ENCODE measurements at regions not wholly inside any gene's neighbourhood (a gene's known extent, or its start where the extent isn't known, plus 50 kb on each side); places are given as distances from the start of the nearest gene placed in this dataset.

- ChIA-PET RAD21 (ENCODE audit: low non-redundant PET in 1 of 2, low total read pairs in 2 of 2, uncharacterized antibody in 2 of 2, unreplicated experiment in 2 of 2) (no interaction called here), CTCF (interaction anchor here (1.3 kb wide), 1 partner anchor 98 kb away, joined by 3 read pairs; the partner anchor contains the start of gene FAM3C), POLR2A (no interaction called here)
- no TSS peak for BruUV-seq (replicated peaks)
- Histone ChIP-seq H3K36me3 (ENCODE audit: control insufficient read depth in 1 of 2, insufficient read depth in 2 of 2, low read length in 2 of 2) (no peaks in the 10 kb centered on the region), H3K4me2 (ENCODE audit: low read length) (no peak overlapping the region), H2AFZ (ENCODE audit: low read depth, low read length, poor library complexity, severe bottlenecking) (no peak overlapping the region), H3K27ac (ENCODE audit: low read depth, low read length) (no peak overlapping the region), H3K79me2 (ENCODE audit: insufficient read depth, low read length) (no peaks in the 10 kb centered on the region), H4K20me1 (ENCODE audit: insufficient read depth) (no peaks in the 10 kb centered on the region), H3K9me2 (ENCODE audit: insufficient read depth) (no peaks in the 10 kb centered on the region), H3K9me3 (ENCODE audit: control insufficient read depth in 1 of 2, insufficient read depth in 1 of 2, low read depth in 1 of 2, low read length in 2 of 2) (no peaks in the 10 kb centered on the region; a peak in 1 of 4 replicates), H3K27me3 (ENCODE audit: insufficient read depth, low read length) (no peaks in the 10 kb centered on the region), H3K4me1 (ENCODE audit: control insufficient read depth in 1 of 2, insufficient read depth in 2 of 2, low read length in 2 of 2) (no peaks in the 10 kb centered on the region), H3K9ac (ENCODE audit: low read length) (no peak overlapping the region), H3K4me3 (replicated peaks in 1 of 2; ENCODE audit: low read depth in 1 of 2, low read length in 2 of 2) (no peak overlapping the region)
- intact Hi-C loops (cut with micrococcal nuclease) = no loop called here
- DNase-seq (ENCODE audit: low read depth, low spot score) (no peak), ATAC-seq (no peak)
- no peak for TF ChIP-seq SIN3A (IDR thresholded peaks at IDR 0.05; ENCODE audit: low read depth)
- TF ChIP-seq POLR2AphosphoS5 (IDR thresholded peaks at IDR 0.05; ENCODE audit: low read depth, low read length) = no peak
- no peak for TF ChIP-seq ELF1 (IDR thresholded peaks at IDR 0.05; ENCODE audit: borderline replicate concordance, low read depth)
- TF ChIP-seq ZBTB33 (IDR thresholded peaks at IDR 0.05; ENCODE audit: extremely low read depth, insufficient replicate concordance, low read length) = no peak
- no peak for TF ChIP-seq CEBPB (IDR thresholded peaks at IDR 0.05; ENCODE audit: low read depth)
- no peak for TF ChIP-seq FOSL1 (IDR thresholded peaks at IDR 0.05; ENCODE audit: low read depth)
- no peak for TF ChIP-seq JUND (IDR thresholded peaks at IDR 0.05)
- no peak for TF ChIP-seq RAD21 (IDR thresholded peaks at IDR 0.05; ENCODE audit: low read depth)
- TF ChIP-seq TCF7L2 (IDR thresholded peaks at IDR 0.05; ENCODE audit: borderline replicate concordance, extremely low read depth, insufficient read depth, insufficient read length) = no peak
- no peak for TF ChIP-seq EGR1 (IDR thresholded peaks at IDR 0.05; ENCODE audit: low read depth)
- no peak for TF ChIP-seq YY1 (IDR thresholded peaks at IDR 0.05; ENCODE audit: extremely low read depth, insufficient replicate concordance, low read depth, low read length)
- no peak for TF ChIP-seq REST (IDR thresholded peaks at IDR 0.05; ENCODE audit: low read depth)
- no peak for TF ChIP-seq ZFX (IDR thresholded peaks at IDR 0.05)
- TF ChIP-seq EZH2 (IDR thresholded peaks at IDR 0.05) = no peak
- TF ChIP-seq CBX3 (IDR thresholded peaks at IDR 0.05; ENCODE audit: low read depth) = no peak
- TF ChIP-seq SRF (IDR thresholded peaks at IDR 0.05; ENCODE audit: low read depth) = no peak
Observed at GRCh38 chr7:121494516-121494915, 98.4 kb upstream of the FAM3C start.
